ENCODE measurements at regions not wholly inside any gene's neighbourhood (a gene's known extent, or its start where the extent isn't known, plus 50 kb on each side); places are given as distances from the start of the nearest gene placed in this dataset.

GRCh38 chr7:65809259-65809981 lies 63.5 kb upstream of the VKORC1L1 start:
- no peak for TF ChIP-seq GATA2 (IDR thresholded peaks at IDR 0.05; ENCODE audit: low read depth, low read length)
- TF ChIP-seq GATA3 (IDR thresholded peaks at IDR 0.05; ENCODE audit: low read depth, low read length), result no peak
